ENCODE measurements at regions not wholly inside any gene's neighbourhood (a gene's known extent, or its start where the extent isn't known, plus 50 kb on each side); places are given as distances from the start of the nearest gene placed in this dataset.
"Not testable (repeated sequence)": the region's sequence is repeated elsewhere in the genome, so short reads cannot be mapped to it uniquely, and the experiment has no call there.

- Mint-ChIP-seq H3K36me3 (no peaks in the 10 kb centered on the region), H3K9me3 (no peaks in the 10 kb centered on the region), H3K4me3 (no peak overlapping the region), H3K27me3 (peaks cover 4% of the 10 kb centered on the region), H3K4me1 (peaks cover 0 to 1% (median 0%) of the 10 kb centered on the region in 3 donors), H3K27ac (no peak overlapping the region)
Measured at GRCh38 chr3:150271591-150271960, 136.5 kb upstream of the TSC22D2 start.

- H3K9me3 Mint-ChIP-seq: no peaks in the 10 kb centered on the region
- H3K36me3 Mint-ChIP-seq: no peaks in the 10 kb centered on the region
- H3K27ac Mint-ChIP-seq: no peak overlapping the region
- peaks cover 0 to 1% (median 0%) of the 10 kb centered on the region in 3 donors for H3K4me1 Mint-ChIP-seq
- H3K27me3 Mint-ChIP-seq: peaks cover 4% of the 10 kb centered on the region
- H3K4me3 Mint-ChIP-seq: no peak overlapping the region
Measured at GRCh38 chr3:150270883-150271590, 137.1 kb upstream of the TSC22D2 start.

DNA sequence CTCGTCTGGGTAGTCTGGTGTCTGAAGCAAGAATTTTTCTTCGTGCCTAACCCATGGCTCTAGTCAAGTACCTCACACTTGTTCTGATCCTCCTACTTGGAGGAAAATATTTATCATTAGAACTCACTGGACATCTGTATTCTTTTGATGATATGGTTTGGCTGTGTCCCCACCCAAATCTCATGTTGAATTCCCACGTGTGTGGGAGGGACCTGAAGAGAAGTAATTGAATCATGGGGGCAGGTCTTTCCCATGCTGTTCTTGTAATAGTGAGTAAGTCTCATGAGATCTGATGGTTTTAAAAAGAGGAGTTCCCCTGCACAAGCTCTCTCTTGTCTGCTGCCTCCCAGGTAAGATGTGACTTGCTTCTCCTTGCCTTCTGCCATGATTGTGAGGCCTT lies 137.7 kb upstream of the TSC22D2 start:
- H3K4me1 Mint-ChIP-seq, H3K27ac Mint-ChIP-seq, H3K4me3 Mint-ChIP-seq, H3K9me3 Mint-ChIP-seq, H3K27me3 Mint-ChIP-seq, H3K36me3 Mint-ChIP-seq: not testable (repeated sequence)

GRCh38 chr3:150269526-150269925 lies 138.6 kb upstream of the TSC22D2 start:
- H3K27ac Mint-ChIP-seq: no peak overlapping the region
- H3K36me3 Mint-ChIP-seq: no peaks in the 10 kb centered on the region
- peaks cover 0 to 6% (median 4%) of the 10 kb centered on the region in 3 donors for H3K4me1 Mint-ChIP-seq
- peaks cover 2% of the 10 kb centered on the region for H3K27me3 Mint-ChIP-seq
- H3K4me3 Mint-ChIP-seq: no peak overlapping the region
- no peaks in the 10 kb centered on the region for H3K9me3 Mint-ChIP-seq

- peaks cover 2% of the 10 kb centered on the region for H3K27me3 Mint-ChIP-seq
- no peak overlapping the region for H3K4me3 Mint-ChIP-seq
- H3K36me3 Mint-ChIP-seq: no peaks in the 10 kb centered on the region
- no peaks in the 10 kb centered on the region for H3K9me3 Mint-ChIP-seq
- H3K27ac Mint-ChIP-seq: no peak overlapping the region
- H3K4me1 Mint-ChIP-seq: peaks cover 0 to 6% (median 4%) of the 10 kb centered on the region in 3 donors
Measured at GRCh38 chr3:150268426-150269391, 139.4 kb upstream of the TSC22D2 start.

DNA sequence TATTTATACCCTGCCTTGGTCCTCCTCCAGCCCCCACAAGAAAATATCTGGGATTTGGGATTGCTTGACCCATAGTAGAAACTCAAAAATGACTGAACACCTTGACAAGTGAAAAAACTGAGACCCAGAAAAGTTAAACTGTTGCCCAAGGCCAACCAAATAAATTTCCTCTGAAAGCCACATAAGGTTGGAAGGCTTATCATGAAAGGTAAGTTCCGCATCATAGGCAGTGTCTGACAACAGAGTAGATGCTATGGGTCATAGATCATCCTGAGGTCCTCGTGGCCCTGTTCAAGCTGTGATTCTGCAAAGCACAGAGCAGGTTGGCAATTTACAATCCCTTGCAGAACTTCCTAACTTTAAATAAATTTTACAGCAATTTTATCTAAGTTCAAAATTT lies 140.8 kb upstream of the TSC22D2 start:
- Mint-ChIP-seq H3K27ac (no peak overlapping the region), H3K36me3 (no peaks in the 10 kb centered on the region), H3K9me3 (no peaks in the 10 kb centered on the region), H3K4me3 (no peak overlapping the region), H3K27me3 (peaks cover 2% of the 10 kb centered on the region), H3K4me1 (peaks cover 0 to 6% (median 4%) of the 10 kb centered on the region in 3 donors)

- Mint-ChIP-seq H3K36me3 (no peaks in the 10 kb centered on the region), H3K27ac (no peak overlapping the region), H3K4me1 (peaks cover 0 to 6% (median 4%) of the 10 kb centered on the region in 3 donors), H3K27me3 (no peaks in the 10 kb centered on the region), H3K9me3 (no peaks in the 10 kb centered on the region), H3K4me3 (no peak overlapping the region)
Measured at GRCh38 chr3:150265305-150265704, 142.8 kb upstream of the TSC22D2 start.

DNA sequence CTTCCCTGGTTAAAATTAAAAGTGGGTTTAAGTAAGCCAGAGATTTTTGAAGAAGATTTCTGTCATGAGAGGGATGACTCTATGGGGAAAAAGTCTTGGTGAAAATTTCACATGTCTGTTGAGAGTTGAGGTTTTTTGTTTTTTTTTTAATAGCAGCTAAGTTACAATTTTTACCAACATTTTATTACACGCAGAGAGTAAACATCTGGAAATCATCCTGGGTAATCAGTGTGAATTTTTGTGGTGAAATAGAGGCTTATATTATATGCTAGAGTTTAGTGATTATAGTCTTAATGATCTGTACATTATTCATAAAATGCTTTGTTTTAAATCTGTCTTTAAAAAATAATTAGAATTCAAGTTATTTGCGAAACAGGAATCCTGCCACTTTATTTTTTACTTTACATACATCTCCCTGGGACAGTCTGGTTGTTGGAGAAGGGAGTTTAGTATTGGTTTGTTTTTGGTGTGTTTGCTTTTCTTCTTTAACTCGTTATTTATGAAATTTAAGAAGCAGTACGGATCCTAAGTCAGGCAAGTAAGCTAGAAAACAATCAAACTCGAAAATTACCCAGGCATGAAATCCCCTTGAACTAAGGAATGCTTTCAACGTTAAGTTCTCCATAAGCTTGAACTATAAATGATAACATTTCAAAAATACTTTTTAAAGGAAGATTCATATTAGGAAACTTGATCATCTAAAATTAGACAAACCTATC lies 143.4 kb upstream of the TSC22D2 start:
- Mint-ChIP-seq H3K27ac (no peak overlapping the region), H3K9me3 (no peaks in the 10 kb centered on the region), H3K4me3 (no peak overlapping the region), H3K36me3 (no peaks in the 10 kb centered on the region), H3K4me1 (peaks cover 0 to 6% (median 4%) of the 10 kb centered on the region in 3 donors), H3K27me3 (no peaks in the 10 kb centered on the region)

DNA sequence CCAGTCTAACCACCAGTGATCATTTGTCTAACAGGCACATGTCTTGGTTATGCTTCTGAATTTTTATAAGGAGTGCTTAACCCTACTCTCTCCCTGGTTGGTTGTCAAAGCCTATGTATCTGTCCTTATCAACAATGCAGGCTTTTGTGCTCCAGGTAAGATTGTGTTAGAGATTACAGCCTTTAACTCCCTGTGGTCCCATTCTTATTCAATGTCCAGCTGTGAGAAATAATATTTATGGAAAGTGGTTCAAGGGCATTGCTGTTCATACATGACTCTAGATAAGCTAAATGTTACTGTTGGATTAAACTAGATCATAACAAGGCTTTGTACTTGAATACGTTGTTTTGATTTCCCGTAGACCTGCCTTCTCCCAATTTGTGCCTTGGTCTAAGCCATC lies 146.1 kb upstream of the TSC22D2 start:
- no peak overlapping the region for H3K27ac Mint-ChIP-seq
- H3K4me1 Mint-ChIP-seq: peaks cover 0 to 6% (median 3%) of the 10 kb centered on the region in 3 donors
- H3K36me3 Mint-ChIP-seq: no peaks in the 10 kb centered on the region
- peaks cover 0 to 2% (median 0%) of the 10 kb centered on the region in 3 donors for H3K9me3 Mint-ChIP-seq
- no peaks in the 10 kb centered on the region for H3K27me3 Mint-ChIP-seq
- H3K4me3 Mint-ChIP-seq: no peak overlapping the region

GRCh38 chr3:150261418-150261817 lies 146.7 kb upstream of the TSC22D2 start:
- H3K4me1 Mint-ChIP-seq: peaks cover 0 to 6% (median 3%) of the 10 kb centered on the region in 3 donors
- H3K9me3 Mint-ChIP-seq: peaks cover 0 to 2% (median 0%) of the 10 kb centered on the region in 3 donors
- H3K4me3 Mint-ChIP-seq: no peak overlapping the region
- no peak overlapping the region for H3K27ac Mint-ChIP-seq
- peaks cover 3% of the 10 kb centered on the region for H3K27me3 Mint-ChIP-seq
- no peaks in the 10 kb centered on the region for H3K36me3 Mint-ChIP-seq

GRCh38 chr3:150260398-150260710 lies 147.7 kb upstream of the TSC22D2 start:
- H3K36me3 Mint-ChIP-seq: no peaks in the 10 kb centered on the region
- H3K4me3 Mint-ChIP-seq: no peak overlapping the region
- peaks cover 4% of the 10 kb centered on the region for H3K27me3 Mint-ChIP-seq
- peaks cover 0 to 2% (median 0%) of the 10 kb centered on the region in 3 donors for H3K9me3 Mint-ChIP-seq
- peak overlapping the region in 1 of 3 donors; percentile 69 for H3K27ac Mint-ChIP-seq
- peaks cover 0 to 4% (median 3%) of the 10 kb centered on the region in 3 donors for H3K4me1 Mint-ChIP-seq

DNA sequence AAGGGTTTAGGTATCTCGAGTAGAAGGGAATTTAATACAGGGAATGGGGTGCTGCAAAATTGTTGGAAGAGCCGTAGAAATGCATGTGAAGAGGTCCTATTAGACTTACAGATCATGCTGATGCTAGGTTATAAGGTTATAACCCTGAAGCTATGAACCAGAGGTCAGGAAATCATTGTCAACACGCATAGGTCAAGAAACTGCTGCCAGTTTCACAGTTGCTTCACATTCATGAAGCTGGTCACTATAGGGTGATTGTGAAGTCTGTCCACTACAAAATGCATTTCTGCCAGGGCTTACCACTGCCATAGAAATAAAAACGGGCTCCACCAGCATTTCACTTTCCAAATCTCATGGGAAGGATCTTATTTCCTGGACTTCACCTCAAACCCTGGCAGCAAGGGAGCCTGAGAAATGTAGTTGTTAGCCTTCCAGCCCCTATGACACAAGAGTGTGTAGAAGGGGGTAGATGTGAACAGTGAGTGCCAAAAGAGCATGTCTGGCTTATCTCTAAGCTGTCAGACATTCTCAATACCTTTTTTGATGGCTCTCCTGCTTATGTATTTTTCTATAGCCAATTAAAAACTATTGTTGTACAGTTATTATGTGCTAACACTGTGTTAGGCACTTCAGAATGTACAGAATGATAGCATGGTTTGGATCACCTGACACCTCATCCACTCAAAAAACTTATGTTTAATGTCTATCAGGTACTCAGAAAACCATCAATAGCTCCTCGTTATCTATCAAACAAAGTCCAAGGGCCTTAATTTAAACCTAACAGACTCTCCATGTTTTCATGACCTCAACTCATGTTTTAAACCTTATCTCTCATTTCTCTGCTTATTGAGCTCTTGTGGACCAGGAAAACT lies 148.3 kb upstream of the TSC22D2 start:
- H3K27ac Mint-ChIP-seq: no peak overlapping the region
- H3K36me3 Mint-ChIP-seq: no peaks in the 10 kb centered on the region
- H3K27me3 Mint-ChIP-seq: peaks cover 4% of the 10 kb centered on the region
- H3K4me1 Mint-ChIP-seq: peaks cover 0 to 2% (median 0%) of the 10 kb centered on the region in 3 donors
- H3K9me3 Mint-ChIP-seq: peaks cover 0 to 2% (median 0%) of the 10 kb centered on the region in 3 donors
- no peak overlapping the region for H3K4me3 Mint-ChIP-seq

- H3K27me3 Mint-ChIP-seq: peaks cover 4% of the 10 kb centered on the region
- no peaks in the 10 kb centered on the region for H3K36me3 Mint-ChIP-seq
- H3K27ac Mint-ChIP-seq: no peak overlapping the region
- H3K9me3 Mint-ChIP-seq: peaks cover 0 to 2% (median 0%) of the 10 kb centered on the region in 3 donors
- no peak overlapping the region for H3K4me3 Mint-ChIP-seq
- peaks cover 0 to 2% (median 0%) of the 10 kb centered on the region in 3 donors for H3K4me1 Mint-ChIP-seq
Measured at GRCh38 chr3:150256782-150257181, 151.3 kb upstream of the TSC22D2 start.

DNA sequence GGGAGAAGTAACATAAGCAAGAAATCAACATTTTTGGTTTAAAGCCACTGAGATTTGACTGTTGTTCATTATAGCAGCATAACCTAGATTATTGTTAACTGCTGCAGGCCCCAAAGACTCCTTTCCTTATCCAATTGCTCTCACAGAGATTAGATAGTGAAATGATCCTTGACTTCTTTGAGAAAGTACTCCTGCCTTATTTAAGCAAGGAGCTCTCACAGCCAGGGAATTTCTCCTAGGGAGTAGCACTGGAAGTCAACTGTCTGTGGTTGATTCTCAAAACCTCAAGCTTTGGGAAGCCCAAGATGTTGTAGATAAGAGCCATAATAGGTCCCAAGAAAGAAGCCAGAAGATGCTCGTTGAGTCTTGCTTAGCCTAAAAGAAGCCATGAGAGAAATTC lies 151.8 kb upstream of the TSC22D2 start:
- H3K27me3 Mint-ChIP-seq: peaks cover 4% of the 10 kb centered on the region
- H3K4me3 Mint-ChIP-seq: no peak overlapping the region
- H3K36me3 Mint-ChIP-seq: no peaks in the 10 kb centered on the region
- H3K4me1 Mint-ChIP-seq: peaks cover 0 to 2% (median 0%) of the 10 kb centered on the region in 3 donors
- no peak overlapping the region for H3K27ac Mint-ChIP-seq
- peaks cover 0 to 2% (median 0%) of the 10 kb centered on the region in 3 donors for H3K9me3 Mint-ChIP-seq
